Endothelial cell of umbilical vein (primary cell): ENCODE measurements at regions not wholly inside any gene's neighbourhood (a gene's known extent, or its start where the extent isn't known, plus 50 kb on each side); places are given as distances from the start of the nearest gene placed in this dataset.

ENCODE experiments used
- BruUV-seq: library from RNA; stranded (reverse); fragments of 400-500 nt; replicated peaks from 2 replicates; lab custom pipeline; 2021; lab: Mats Ljungman, UMichigan
- CTCF ChIA-PET: fragments of 300-600, 350-600 bp; sonication (Branson Sonifier 250); formaldehyde crosslinking; loops from one replicate; lab custom pipeline; 2021; ENCODE audit warnings: antibody characterized with exemption, inconsistent platforms; lab: Charles Lee
- POLR2A ChIA-PET: fragments of 300-600, 350-600 bp; sonication (Branson Sonifier 250); formaldehyde crosslinking; loops from one replicate; lab custom pipeline; 2021; ENCODE audit warnings: antibody characterized with exemption, inconsistent platforms; lab: Charles Lee
- DNase-seq: peaks from one replicate; pipeline ENCODE4 v3.0.0-alpha.2; 2011; ENCODE audit warnings: low read depth, low spot score
- FAIRE-seq: peaks from 2 replicates; lab custom pipeline; 2011; peaks lifted over from hg19 to GRCh38; lab: Jason Lieb, UNC
- H2AFZ ChIP-seq: 2 replicates; pipeline ENCODE4 v1.6.0; 2012; ENCODE audit warnings: low read depth, low read length, control low read depth, inconsistent platforms
- H3K27ac ChIP-seq: 2 replicates; pipeline ENCODE4 v1.5.1; 2011; ENCODE audit warnings: low read depth, mild to moderate bottlenecking, control low read depth, low read length, moderate library complexity; ENCODE audit not compliant: insufficient read depth
- H3K27me3 ChIP-seq, 2 experiments: 2 replicates each; pipeline versions ENCODE4 v1.6.0 to v1.6.1; 2011; ENCODE audit warnings: low read length in 2 of 2, mixed read lengths in 1 of 2; ENCODE audit not compliant: control insufficient read depth in 2 of 2, insufficient read depth in 2 of 2
- H3K36me3 ChIP-seq, 2 experiments: 2 replicates in 1 of 2; 3 replicates in 1 of 2; pipeline ENCODE4 v1.5.1; 2011; ENCODE audit warnings: low read length in 2 of 2, mild to moderate bottlenecking in 1 of 2, moderate library complexity in 1 of 2; ENCODE audit not compliant: control insufficient read depth in 2 of 2, insufficient read depth in 2 of 2; ENCODE audit errors: extremely low read depth in 1 of 2
- H3K4me1 ChIP-seq: 3 replicates; pipeline ENCODE4 v1.5.1; 2011; ENCODE audit warnings: mild to moderate bottlenecking, low read length; ENCODE audit not compliant: control insufficient read depth, insufficient read depth; ENCODE audit errors: extremely low read depth
- H3K4me2 ChIP-seq: 2 replicates; pipeline ENCODE4 v1.6.1; 2011; ENCODE audit warnings: low read length, control low read depth, mixed read lengths; ENCODE audit not compliant: insufficient read depth
- H3K4me3 ChIP-seq, 3 experiments: fragments of 200-600 bp in 1 of 3; sonication (generic), shearing (Covaris generic) in 1 of 3; replicated peaks in 1 of 3; 2 replicates each; pipeline ENCODE4 v1.5.1; 2011 to 2016; ENCODE audit warnings: control low read depth in 3 of 3, low read length in 3 of 3, mild to moderate bottlenecking in 2 of 3, inconsistent platforms in 1 of 3, low read depth in 1 of 3, moderate library complexity in 1 of 3; ENCODE audit not compliant: insufficient read depth in 1 of 3
- H3K79me2 ChIP-seq: 2 replicates; pipeline ENCODE4 v1.6.0; 2012; ENCODE audit warnings: low read length, inconsistent platforms; ENCODE audit not compliant: control insufficient read depth, insufficient read depth
- H3K9ac ChIP-seq: replicated peaks from 2 replicates; pipeline ENCODE3; 2011; ENCODE audit warnings: low read length, control low read depth; ENCODE audit not compliant: insufficient read depth; ENCODE audit errors: extremely low read depth
- H3K9me1 ChIP-seq: replicated peaks from 3 replicates; pipeline ENCODE4 v1.6.0; 2011; ENCODE audit warnings: mild to moderate bottlenecking, low read length; ENCODE audit not compliant: control insufficient read depth, insufficient read depth; ENCODE audit errors: extremely low read depth
- H3K9me3 ChIP-seq: replicated peaks from 2 replicates; pipeline ENCODE4 v1.5.1; 2012; ENCODE audit warnings: low read length, inconsistent platforms; ENCODE audit not compliant: control insufficient read depth, insufficient read depth
- H4K20me1 ChIP-seq: replicated peaks from 2 replicates; pipeline ENCODE3; 2011; ENCODE audit warnings: mild to moderate bottlenecking, low read length; ENCODE audit not compliant: control insufficient read depth, insufficient read depth; ENCODE audit errors: extremely low read depth
- FOS ChIP-seq: IDR thresholded peaks from 2 replicates; pipeline ENCODE4 v1.6.1; 2011; ENCODE audit warnings: mild to moderate bottlenecking, low read length, moderate library complexity, borderline replicate concordance; ENCODE audit not compliant: insufficient read depth
- MAX ChIP-seq: IDR thresholded peaks from 2 replicates; pipeline ENCODE4 v1.6.1; 2011; ENCODE audit not compliant: insufficient read depth, insufficient read length
- dilution Hi-C: fragments of 300-500 bp; cut with MboI; formaldehyde crosslinking; loops from one replicate; pipeline ENCODE4 v1.15.0; 2019; ENCODE audit warnings: low sequenced_read_pairs; ENCODE audit not compliant: extremely low pct_ligation_motif_present
- intact Hi-C: fragments of 100-400 bp; cut with micrococcal nuclease; formaldehyde crosslinking; loops from one replicate; pipeline ENCODE4 v1.10.0; 2022
- TF ChIP-seq, protein P1 (sequence below), 2 donors: IDR thresholded peaks; 1 replicate in 1 of 2; 2 replicates in 1 of 2; pipeline ENCODE4 v1.5.1; 2011; ENCODE audit warnings: low read length in 2 of 2, mild to moderate bottlenecking in 2 of 2, moderate library complexity in 2 of 2, control low read depth in 1 of 2, inconsistent platforms in 1 of 2, low read depth in 1 of 2; ENCODE audit not compliant: insufficient read depth in 1 of 2; ENCODE audit errors: extremely low read depth in 1 of 2

DNA sequence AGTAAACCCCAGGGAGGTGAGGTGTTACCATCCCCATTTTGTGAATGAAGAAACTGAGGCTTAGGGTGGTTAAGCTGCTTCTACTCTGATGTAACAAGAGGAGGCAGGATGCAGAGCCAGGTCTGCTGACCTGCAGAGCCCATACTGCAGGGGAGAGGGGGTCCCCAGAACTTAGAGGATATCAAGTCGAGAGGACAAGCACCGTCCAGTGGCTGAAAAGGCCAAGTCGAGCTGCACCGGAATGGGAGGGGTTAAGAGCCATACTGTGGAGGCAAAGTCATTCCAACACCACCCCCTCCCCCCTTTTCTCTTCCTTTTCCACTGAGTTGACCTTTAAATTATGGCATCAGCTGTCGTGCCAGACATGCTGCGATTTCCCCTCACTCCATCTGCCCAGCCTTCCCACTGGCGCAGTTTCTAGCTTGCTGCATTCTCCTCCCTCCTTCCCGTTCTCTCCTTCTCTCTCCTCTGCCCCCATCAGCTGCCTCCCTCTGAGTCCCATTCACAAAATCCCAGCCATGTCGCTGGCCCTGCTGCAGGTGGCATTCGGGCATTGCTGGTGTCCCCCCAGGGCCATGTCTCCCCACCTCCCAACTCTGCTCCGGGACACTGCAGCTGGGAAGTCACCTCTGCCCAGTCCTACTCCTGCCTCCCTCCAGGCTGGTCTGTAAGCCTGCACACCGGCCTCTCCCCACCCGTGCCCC lies 346.9 kb downstream of the DYSF start:
- CTCF ChIA-PET: interaction anchor here (1.2 to 9.6 kb wide), 12 partner anchors 10 to 945 kb away, joined by 3 to 70 read pairs (median 6); partner anchors contain the start of gene CYP26B1
- Histone ChIP-seq H3K27ac (no peak overlapping the region), H3K4me2 (no peak overlapping the region), H3K4me1 (no peaks in the 10 kb centered on the region), H3K9me3 (no peaks in the 10 kb centered on the region), H3K9me1 (no peaks in the 10 kb centered on the region), H2AFZ (no peak overlapping the region), H4K20me1 (no peaks in the 10 kb centered on the region), H3K9ac (no peak overlapping the region), H3K79me2 (no peaks in the 10 kb centered on the region), H3K4me3 (no peak overlapping the region), H3K27me3 (peaks cover 9 to 10% of the 10 kb centered on the region in 2 experiments), H3K36me3 (no peaks in the 10 kb centered on the region)
- DNase-seq (peak; percentile 10), FAIRE-seq (no peak)
- no TSS peak for BruUV-seq
- POLR2A ChIA-PET: no interaction called here
- TF ChIP-seq, protein P1, sequence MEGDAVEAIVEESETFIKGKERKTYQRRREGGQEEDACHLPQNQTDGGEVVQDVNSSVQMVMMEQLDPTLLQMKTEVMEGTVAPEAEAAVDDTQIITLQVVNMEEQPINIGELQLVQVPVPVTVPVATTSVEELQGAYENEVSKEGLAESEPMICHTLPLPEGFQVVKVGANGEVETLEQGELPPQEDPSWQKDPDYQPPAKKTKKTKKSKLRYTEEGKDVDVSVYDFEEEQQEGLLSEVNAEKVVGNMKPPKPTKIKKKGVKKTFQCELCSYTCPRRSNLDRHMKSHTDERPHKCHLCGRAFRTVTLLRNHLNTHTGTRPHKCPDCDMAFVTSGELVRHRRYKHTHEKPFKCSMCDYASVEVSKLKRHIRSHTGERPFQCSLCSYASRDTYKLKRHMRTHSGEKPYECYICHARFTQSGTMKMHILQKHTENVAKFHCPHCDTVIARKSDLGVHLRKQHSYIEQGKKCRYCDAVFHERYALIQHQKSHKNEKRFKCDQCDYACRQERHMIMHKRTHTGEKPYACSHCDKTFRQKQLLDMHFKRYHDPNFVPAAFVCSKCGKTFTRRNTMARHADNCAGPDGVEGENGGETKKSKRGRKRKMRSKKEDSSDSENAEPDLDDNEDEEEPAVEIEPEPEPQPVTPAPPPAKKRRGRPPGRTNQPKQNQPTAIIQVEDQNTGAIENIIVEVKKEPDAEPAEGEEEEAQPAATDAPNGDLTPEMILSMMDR (IDR thresholded peaks at IDR 0.05; ENCODE audit: extremely low read depth in 1 of 2, insufficient read depth in 1 of 2, low read depth in 1 of 2, low read length in 2 of 2): no peak
- TF ChIP-seq FOS (no peak), MAX (no peak)
- dilution Hi-C loops: no loop called here
- intact Hi-C loops: loop anchor here (2.0 to 5.0 kb wide), 2 partner anchors 197 to 779 kb away; no protein-coding TSS in a partner anchor
